Astrocyte (in vitro differentiated cells and primary cell): ENCODE measurements at regions not wholly inside any gene's neighbourhood (a gene's known extent, or its start where the extent isn't known, plus 50 kb on each side); places are given as distances from the start of the nearest gene placed in this dataset.

Experiments
- EZH2 ChIP-seq: IDR thresholded peaks from 2 replicates; pipeline ENCODE4 v1.6.1; 2012; ENCODE audit warnings: mild to moderate bottlenecking, low read length, inconsistent platforms; ENCODE audit not compliant: insufficient read depth
- TF ChIP-seq, protein P1 (sequence below): IDR thresholded peaks from 2 replicates; pipeline ENCODE4 v1.5.1; 2011; ENCODE audit warnings: low read depth, mild to moderate bottlenecking, inconsistent platforms, low read length, moderate library complexity; ENCODE audit not compliant: insufficient read depth

DNA sequence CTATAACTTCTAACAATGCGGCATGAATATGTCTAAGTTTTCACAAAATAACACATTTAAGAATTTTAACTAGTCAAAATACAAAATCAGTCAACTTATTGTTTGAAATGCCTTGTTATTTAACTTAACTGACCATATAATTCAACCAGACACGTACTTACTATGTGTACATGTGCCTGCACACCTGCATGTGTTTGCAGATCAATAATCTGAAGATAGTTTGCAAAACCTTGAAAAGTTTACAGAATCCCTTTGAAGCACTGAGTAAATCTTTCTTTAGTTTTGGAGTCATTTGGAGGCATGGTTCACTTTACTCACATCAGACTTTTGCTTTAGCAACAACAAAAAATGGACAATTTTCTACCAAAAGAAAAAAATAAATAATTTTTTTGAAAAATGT lies 363.8 kb downstream of the PMP22 start:
- TF ChIP-seq, protein P1, sequence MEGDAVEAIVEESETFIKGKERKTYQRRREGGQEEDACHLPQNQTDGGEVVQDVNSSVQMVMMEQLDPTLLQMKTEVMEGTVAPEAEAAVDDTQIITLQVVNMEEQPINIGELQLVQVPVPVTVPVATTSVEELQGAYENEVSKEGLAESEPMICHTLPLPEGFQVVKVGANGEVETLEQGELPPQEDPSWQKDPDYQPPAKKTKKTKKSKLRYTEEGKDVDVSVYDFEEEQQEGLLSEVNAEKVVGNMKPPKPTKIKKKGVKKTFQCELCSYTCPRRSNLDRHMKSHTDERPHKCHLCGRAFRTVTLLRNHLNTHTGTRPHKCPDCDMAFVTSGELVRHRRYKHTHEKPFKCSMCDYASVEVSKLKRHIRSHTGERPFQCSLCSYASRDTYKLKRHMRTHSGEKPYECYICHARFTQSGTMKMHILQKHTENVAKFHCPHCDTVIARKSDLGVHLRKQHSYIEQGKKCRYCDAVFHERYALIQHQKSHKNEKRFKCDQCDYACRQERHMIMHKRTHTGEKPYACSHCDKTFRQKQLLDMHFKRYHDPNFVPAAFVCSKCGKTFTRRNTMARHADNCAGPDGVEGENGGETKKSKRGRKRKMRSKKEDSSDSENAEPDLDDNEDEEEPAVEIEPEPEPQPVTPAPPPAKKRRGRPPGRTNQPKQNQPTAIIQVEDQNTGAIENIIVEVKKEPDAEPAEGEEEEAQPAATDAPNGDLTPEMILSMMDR = no peak
- TF ChIP-seq EZH2 = no peak
